ENCODE measurements at regions not wholly inside any gene's neighbourhood (a gene's known extent, or its start where the extent isn't known, plus 50 kb on each side); places are given as distances from the start of the nearest gene placed in this dataset.

DNA sequence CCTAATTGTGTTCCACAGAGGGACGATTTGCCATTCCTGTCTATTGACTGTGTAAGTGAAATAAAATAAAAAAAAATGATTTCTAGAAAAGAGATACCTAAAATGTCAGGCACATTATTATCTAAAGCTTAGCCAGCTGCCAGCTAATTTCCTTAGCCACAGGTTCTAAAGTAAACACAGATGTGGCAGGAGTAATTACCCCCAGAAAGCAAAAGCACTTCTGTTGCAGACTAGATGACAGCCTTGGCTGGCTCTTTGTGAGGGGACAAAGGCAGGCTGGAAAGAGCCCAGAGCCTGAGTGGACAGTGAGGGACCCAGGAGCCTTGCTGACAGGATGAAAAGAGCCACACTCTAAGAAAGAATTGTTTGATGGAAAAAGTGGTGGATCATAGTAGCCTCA is 418.1 kb downstream of the LRIG3 start:
- no peak overlapping the region for H3K27ac Mint-ChIP-seq
- no peaks in the 10 kb centered on the region for H3K4me1 Mint-ChIP-seq
- H3K27me3 Mint-ChIP-seq = peaks cover 2% of the 10 kb centered on the region
- H3K4me3 Mint-ChIP-seq = no peak overlapping the region
- ATAC-seq (ENCODE audit: low read depth) (no peak), DNase-seq (ENCODE audit: low spot score in 2 of 2) (no peak)
- peaks cover 3% of the 10 kb centered on the region for H3K9me3 Mint-ChIP-seq
- H3K36me3 Mint-ChIP-seq = no peaks in the 10 kb centered on the region

DNA sequence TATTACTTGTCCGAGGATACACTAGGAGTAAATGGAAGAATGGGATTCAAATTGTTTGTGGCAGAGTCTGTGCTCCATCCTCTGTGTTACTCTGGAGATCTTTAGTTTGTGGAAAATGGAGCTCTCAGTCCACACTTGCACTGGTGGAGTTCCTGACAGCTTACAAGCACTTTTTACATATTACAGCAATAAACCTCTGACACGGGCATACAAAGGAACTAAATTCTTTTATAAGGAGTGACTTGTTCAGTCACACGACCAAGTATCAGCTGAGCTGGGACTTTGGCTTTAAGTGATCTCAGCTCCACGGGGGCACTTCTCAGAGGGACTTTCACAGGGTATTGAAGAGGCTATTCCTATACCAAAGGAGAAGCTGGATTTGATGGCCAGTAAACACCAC is 417.5 kb downstream of the LRIG3 start:
- Mint-ChIP-seq H3K4me3 (no peak overlapping the region), H3K27ac (no peak overlapping the region)

DNA sequence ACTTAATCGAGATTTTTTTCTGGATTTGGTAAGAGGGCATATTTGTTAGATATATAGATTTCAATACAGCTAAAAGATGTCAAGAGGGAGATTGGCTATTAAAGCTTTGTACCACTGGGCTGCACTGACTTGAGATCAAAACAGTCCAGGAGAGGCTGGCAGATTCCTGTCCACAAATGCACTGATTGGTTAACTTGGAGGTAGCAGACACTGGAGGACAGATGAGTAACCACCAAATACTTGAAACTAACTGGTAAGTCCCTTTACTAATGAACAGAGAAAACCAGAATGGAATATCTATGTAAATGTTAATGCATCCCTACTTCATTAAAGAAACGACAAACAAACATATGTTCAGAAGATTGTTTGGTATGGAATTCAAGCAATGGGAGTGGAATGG is 416.6 kb downstream of the LRIG3 start:
- Mint-ChIP-seq H3K36me3 (no peaks in the 10 kb centered on the region), H3K9me3 (peaks cover 4% of the 10 kb centered on the region), H3K4me1 (no peaks in the 10 kb centered on the region), H3K4me3 (no peak overlapping the region), H3K27ac (no peak overlapping the region), H3K27me3 (peaks cover 2% of the 10 kb centered on the region)
- no peak for ATAC-seq (ENCODE audit: low read depth)
- no peak for DNase-seq (ENCODE audit: low spot score in 2 of 2)

More for the DNA sequence above, 417.5 kb downstream of the LRIG3 start:
- Mint-ChIP-seq H3K9me3 (peaks cover 3% of the 10 kb centered on the region), H3K36me3 (no peaks in the 10 kb centered on the region), H3K4me1 (no peaks in the 10 kb centered on the region), H3K27me3 (peaks cover 2% of the 10 kb centered on the region)
- no peak for DNase-seq (ENCODE audit: low spot score in 2 of 2)
- no peak for ATAC-seq (ENCODE audit: low read depth)

- DNase-seq (ENCODE audit: low spot score in 2 of 2) = no peak
- Mint-ChIP-seq H3K9me3 (peaks cover 4% of the 10 kb centered on the region), H3K27ac (no peak overlapping the region), H3K4me3 (no peak overlapping the region), H3K27me3 (peaks cover 2% of the 10 kb centered on the region), H3K36me3 (no peaks in the 10 kb centered on the region), H3K4me1 (no peaks in the 10 kb centered on the region)
- no peak for ATAC-seq (ENCODE audit: low read depth)
Observed at GRCh38 chr12:58504143-58504938, 416.0 kb downstream of the LRIG3 start.

DNA sequence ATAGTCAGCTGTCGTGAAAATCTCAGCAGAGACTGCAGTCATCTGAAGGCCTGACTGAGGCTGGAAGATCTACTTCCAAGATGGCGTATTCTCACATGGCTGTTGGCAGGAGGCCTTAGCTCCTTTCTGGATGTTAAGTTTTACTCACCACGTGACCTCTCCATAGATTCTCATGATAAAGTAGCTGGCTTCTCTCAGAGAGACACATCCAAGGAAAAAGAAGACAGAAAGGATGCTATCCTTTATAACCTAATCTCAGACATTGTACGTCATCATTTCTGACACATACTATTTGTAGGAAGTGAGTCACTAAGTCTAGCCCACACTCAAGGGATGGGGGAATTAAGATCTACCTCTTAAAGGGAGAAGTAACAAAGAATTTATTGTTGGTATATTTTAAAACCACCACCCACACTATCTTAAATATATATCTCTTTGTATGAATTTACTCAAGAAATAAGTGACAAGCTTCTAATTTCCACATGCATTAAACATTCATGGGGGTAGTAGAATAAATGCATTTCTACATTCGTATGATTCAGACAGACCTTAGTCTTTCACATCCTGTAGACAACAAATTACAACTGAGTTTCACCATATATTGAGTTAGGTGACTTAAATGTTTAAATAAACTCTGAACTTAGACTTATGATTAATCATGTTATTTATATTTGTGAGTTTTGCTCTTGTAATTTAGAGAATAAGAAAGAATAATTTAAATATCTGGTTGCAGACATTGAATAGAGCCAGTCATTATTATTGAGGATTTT is 411.0 kb downstream of the LRIG3 start:
- no peaks in the 10 kb centered on the region for H3K36me3 Mint-ChIP-seq
- peaks cover 5% of the 10 kb centered on the region for H3K9me3 Mint-ChIP-seq
- no peaks in the 10 kb centered on the region for H3K4me1 Mint-ChIP-seq
- no peak for ATAC-seq (ENCODE audit: low read depth)
- H3K27ac Mint-ChIP-seq = no peak overlapping the region
- H3K4me3 Mint-ChIP-seq = no peak overlapping the region
- DNase-seq (ENCODE audit: low spot score in 2 of 2) = no peak
- peaks cover 2% of the 10 kb centered on the region for H3K27me3 Mint-ChIP-seq

GRCh38 chr12:58513301-58513834 is 406.9 kb downstream of the LRIG3 start:
- Mint-ChIP-seq H3K27ac (no peak overlapping the region), H3K27me3 (no peaks in the 10 kb centered on the region), H3K4me1 (no peaks in the 10 kb centered on the region), H3K4me3 (no peak overlapping the region), H3K9me3 (peaks cover 11% of the 10 kb centered on the region), H3K36me3 (no peaks in the 10 kb centered on the region)
- ATAC-seq (ENCODE audit: low read depth) (no peak), DNase-seq (ENCODE audit: low spot score in 2 of 2) (no peak)

DNA sequence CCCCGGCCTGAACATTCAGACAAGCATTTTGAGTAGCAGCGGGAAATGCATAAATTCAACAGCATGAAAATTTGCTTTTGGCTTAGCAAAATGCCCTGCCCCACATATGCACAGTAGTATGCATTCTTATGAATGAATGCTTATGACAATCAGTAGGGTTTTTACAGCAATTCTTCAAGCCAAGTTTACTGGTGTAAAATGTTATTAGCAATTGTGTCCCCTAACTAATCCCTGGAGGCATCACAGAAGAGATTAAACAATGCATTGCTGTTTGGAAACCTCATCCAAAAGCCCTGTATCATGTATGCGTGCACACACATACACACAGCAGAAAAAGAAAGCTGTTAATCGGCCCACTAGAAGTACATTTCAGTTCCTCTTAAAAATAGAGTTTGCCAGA is 406.5 kb downstream of the LRIG3 start:
- Mint-ChIP-seq H3K27ac (no peak overlapping the region), H3K9me3 (peaks cover 15% of the 10 kb centered on the region), H3K36me3 (peaks cover 2% of the 10 kb centered on the region), H3K4me3 (no peak overlapping the region), H3K4me1 (no peaks in the 10 kb centered on the region), H3K27me3 (no peaks in the 10 kb centered on the region)
- no peak for DNase-seq (ENCODE audit: low spot score in 2 of 2)
- no peak for ATAC-seq (ENCODE audit: low read depth)

GRCh38 chr12:58519839-58520238 is 400.5 kb downstream of the LRIG3 start:
- DNase-seq (ENCODE audit: low spot score in 2 of 2) (no peak), ATAC-seq (ENCODE audit: low read depth) (no peak)
- Mint-ChIP-seq H3K4me1 (no peaks in the 10 kb centered on the region), H3K4me3 (no peak overlapping the region), H3K9me3 (peaks cover 18% of the 10 kb centered on the region), H3K36me3 (peaks cover 2% of the 10 kb centered on the region), H3K27me3 (no peaks in the 10 kb centered on the region), H3K27ac (no peak overlapping the region)

DNA sequence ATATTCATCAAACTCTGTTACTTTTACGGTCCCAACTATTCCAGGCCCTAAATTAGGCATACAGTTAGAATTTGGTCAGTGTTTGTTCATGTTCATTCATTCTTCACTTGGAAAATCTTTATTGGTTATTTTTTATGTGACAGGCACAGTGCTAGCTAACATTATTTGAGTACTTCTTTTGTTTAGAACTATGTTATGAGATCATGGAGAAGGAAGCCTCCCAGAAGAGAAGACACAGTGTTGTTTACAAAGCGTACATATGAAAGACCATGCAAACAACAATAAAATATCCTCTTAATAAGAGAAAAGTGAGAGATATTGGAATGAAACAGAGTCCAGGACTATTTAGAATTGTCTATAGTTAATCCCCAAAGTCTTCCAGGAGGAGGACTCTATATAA is 399.2 kb downstream of the LRIG3 start:
- Mint-ChIP-seq H3K4me1 (no peaks in the 10 kb centered on the region), H3K27ac (no peak overlapping the region), H3K9me3 (peaks cover 18% of the 10 kb centered on the region), H3K36me3 (peaks cover 2% of the 10 kb centered on the region), H3K27me3 (no peaks in the 10 kb centered on the region), H3K4me3 (no peak overlapping the region)
- ATAC-seq (ENCODE audit: low read depth) = no peak
- no peak for DNase-seq (ENCODE audit: low spot score in 2 of 2)

DNA sequence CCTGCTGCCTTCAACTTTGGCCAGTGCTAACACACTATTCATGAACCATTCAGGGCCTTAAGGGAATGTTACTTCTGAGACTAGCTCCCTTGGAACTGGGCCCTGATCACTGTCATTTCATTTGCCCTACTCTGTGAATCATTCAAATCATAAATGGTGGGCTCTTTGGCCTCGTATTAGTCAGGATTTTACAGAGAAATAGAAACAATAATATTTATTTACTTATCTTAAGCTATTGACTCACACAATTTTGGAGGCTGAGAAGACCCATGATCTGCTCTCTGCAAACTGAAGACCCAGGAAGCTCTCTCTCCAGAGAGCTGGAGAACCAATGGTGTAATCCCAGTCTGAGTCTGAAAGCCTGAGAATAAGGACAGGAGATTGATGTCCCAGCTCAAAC is 398.5 kb downstream of the LRIG3 start:
- Mint-ChIP-seq H3K36me3 (peaks cover 2% of the 10 kb centered on the region), H3K4me3 (no peak overlapping the region), H3K27me3 (no peaks in the 10 kb centered on the region), H3K27ac (no peak overlapping the region), H3K4me1 (no peaks in the 10 kb centered on the region), H3K9me3 (peaks cover 17% of the 10 kb centered on the region)
- ATAC-seq (ENCODE audit: low read depth) (no peak), DNase-seq (ENCODE audit: low spot score in 2 of 2) (no peak)

DNA sequence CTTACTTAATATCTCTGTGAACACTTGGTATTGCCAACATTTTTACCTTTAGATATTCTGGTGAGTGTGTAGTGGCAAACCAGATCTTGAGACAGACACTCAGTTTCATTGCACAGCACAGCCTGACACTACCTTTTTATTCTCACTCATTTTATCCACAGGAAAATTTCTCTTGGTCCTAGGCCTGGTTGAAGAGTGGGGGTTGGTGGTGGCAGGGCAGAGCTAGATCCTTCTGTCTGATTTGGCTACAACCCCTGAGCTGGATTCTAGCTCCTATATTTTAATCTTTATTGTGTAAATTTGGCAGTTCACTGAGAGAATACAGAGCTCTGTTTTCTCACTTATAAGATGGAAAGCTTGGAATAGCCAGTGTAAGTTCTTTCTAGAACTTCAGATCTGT is 396.9 kb downstream of the LRIG3 start:
- Mint-ChIP-seq H3K27ac (no peak overlapping the region), H3K9me3 (peaks cover 9% of the 10 kb centered on the region), H3K36me3 (peaks cover 2% of the 10 kb centered on the region), H3K4me3 (no peak overlapping the region), H3K4me1 (no peaks in the 10 kb centered on the region), H3K27me3 (no peaks in the 10 kb centered on the region)
- no peak for DNase-seq (ENCODE audit: low spot score in 2 of 2)
- ATAC-seq (ENCODE audit: low read depth) = no peak

- H3K9me3 Mint-ChIP-seq = peaks cover 6% of the 10 kb centered on the region
- DNase-seq (ENCODE audit: low spot score in 2 of 2) (no peak), ATAC-seq (ENCODE audit: low read depth) (no peak)
- peaks cover 3% of the 10 kb centered on the region for H3K27me3 Mint-ChIP-seq
- no peaks in the 10 kb centered on the region for H3K36me3 Mint-ChIP-seq
- H3K27ac Mint-ChIP-seq = no peak overlapping the region
- no peaks in the 10 kb centered on the region for H3K4me1 Mint-ChIP-seq
- H3K4me3 Mint-ChIP-seq = no peak overlapping the region
Observed at GRCh38 chr12:58528271-58528670, 392.0 kb downstream of the LRIG3 start.

GRCh38 chr12:58529114-58529665 is 391.1 kb downstream of the LRIG3 start:
- peaks cover 3% of the 10 kb centered on the region for H3K27me3 Mint-ChIP-seq
- no peak for ATAC-seq (ENCODE audit: low read depth)
- peaks cover 5% of the 10 kb centered on the region for H3K9me3 Mint-ChIP-seq
- H3K36me3 Mint-ChIP-seq = no peaks in the 10 kb centered on the region
- no peak for DNase-seq (ENCODE audit: low spot score in 2 of 2)
- no peak overlapping the region for H3K27ac Mint-ChIP-seq
- no peak overlapping the region for H3K4me3 Mint-ChIP-seq
- no peaks in the 10 kb centered on the region for H3K4me1 Mint-ChIP-seq
